SK-N-SH treated with all-trans-retinoic acid at 6 μM for 48 hours (cell line): ENCODE measurements at regions not wholly inside any gene's neighbourhood (a gene's known extent, or its start where the extent isn't known, plus 50 kb on each side); places are given as distances from the start of the nearest gene placed in this dataset.

Source experiments
- ATAC-seq: fragments of 200-7000 bp; cut with Tn5 transposase; 3 replicates; pipeline ENCODE4 v1.9.1; 2020; ENCODE audit warnings: mild to moderate bottlenecking, moderate library complexity
- ARNTL ChIP-seq: fragments of 450-650 bp; formaldehyde crosslinking; IDR thresholded peaks from 2 replicates; pipeline ENCODE4 v1.5.0; 2020; ENCODE audit warnings: low read depth, mild to moderate bottlenecking, moderate library complexity, borderline replicate concordance
- BACH2 ChIP-seq: fragments of 250-450 bp; sonication (Bioruptor Pico); IDR thresholded peaks from 2 replicates; pipeline ENCODE4 v1.9.0; 2021; ENCODE audit warnings: mild to moderate bottlenecking, borderline replicate concordance
- CREB5 ChIP-seq: fragments of 250-450 bp; sonication (Bioruptor Pico); IDR thresholded peaks from 2 replicates; pipeline ENCODE4 v1.5.1; 2020; ENCODE audit warnings: low read depth, mild to moderate bottlenecking, moderate library complexity
- CSDC2 ChIP-seq: fragments of 250-450 bp; sonication (Bioruptor Pico); IDR thresholded peaks from 2 replicates; pipeline ENCODE4 v1.5.0; 2020; ENCODE audit warnings: mild to moderate bottlenecking, moderate library complexity
- CSRNP3 ChIP-seq: fragments of 250-450 bp; sonication (Bioruptor Pico); IDR thresholded peaks from 2 replicates; pipeline ENCODE4 v1.5.1; 2021; ENCODE audit warnings: mild to moderate bottlenecking, moderate library complexity
- ESRRG ChIP-seq: fragments of 250-450 bp; sonication (Bioruptor Pico); IDR thresholded peaks from 2 replicates; pipeline ENCODE4 v1.6.1; 2021; ENCODE audit warnings: mild to moderate bottlenecking
- GLIS3 ChIP-seq: fragments of 250-450 bp; sonication (Bioruptor Pico); IDR thresholded peaks from 2 replicates; pipeline ENCODE4 v1.5.0; 2020; ENCODE audit warnings: mild to moderate bottlenecking, moderate library complexity
- ISL1 ChIP-seq: fragments of 250-450 bp; sonication (Bioruptor Pico); IDR thresholded peaks from 2 replicates; pipeline ENCODE4 v2.1.2; 2022; ENCODE audit warnings: mild to moderate bottlenecking, moderate library complexity
- OSR1 ChIP-seq: fragments of 250-450 bp; sonication (Bioruptor Pico); IDR thresholded peaks from 2 replicates; pipeline ENCODE4 v1.8.0; 2022; ENCODE audit warnings: moderate library complexity, mild to moderate bottlenecking, inconsistent platforms
- PATZ1 ChIP-seq: fragments of 250-450 bp; sonication (Bioruptor Pico); IDR thresholded peaks from 2 replicates; pipeline ENCODE4 v1.8.0; 2020; ENCODE audit warnings: mild to moderate bottlenecking, moderate library complexity, borderline replicate concordance
- PPARA ChIP-seq: fragments of 250-450 bp; sonication (Bioruptor Pico); IDR thresholded peaks from 2 replicates; pipeline ENCODE4 v1.5.0; 2020; ENCODE audit warnings: mild to moderate bottlenecking, borderline replicate concordance
- RARB ChIP-seq: fragments of 250-450 bp; sonication (Bioruptor Pico); IDR thresholded peaks from 2 replicates; pipeline ENCODE4 v1.8.0; 2021; ENCODE audit warnings: mild to moderate bottlenecking, moderate library complexity
- SNAI2 ChIP-seq: fragments of 250-450 bp; sonication (Bioruptor Pico); IDR thresholded peaks from 2 replicates; pipeline ENCODE4 v1.5.0; 2020; ENCODE audit warnings: mild to moderate bottlenecking, moderate library complexity
- TOX ChIP-seq: fragments of 250-450 bp; sonication (Bioruptor Pico); IDR thresholded peaks from 2 replicates; pipeline ENCODE4 v1.8.0; 2021; ENCODE audit warnings: mild to moderate bottlenecking, moderate library complexity, borderline replicate concordance
- TSHZ2 ChIP-seq: fragments of 250-450 bp; sonication (Bioruptor Pico); IDR thresholded peaks from 2 replicates; pipeline ENCODE4 v1.5.0; 2020; ENCODE audit warnings: mild to moderate bottlenecking, moderate library complexity
- ZC3H10 ChIP-seq: fragments of 250-450 bp; sonication (Bioruptor Pico); IDR thresholded peaks from 2 replicates; pipeline ENCODE4 v1.5.1; 2021; ENCODE audit warnings: mild to moderate bottlenecking, moderate library complexity
- ZFP3 ChIP-seq: fragments of 250-450 bp; sonication (Bioruptor Pico); IDR thresholded peaks from 2 replicates; pipeline ENCODE4 v1.5.0; 2020; ENCODE audit warnings: mild to moderate bottlenecking, moderate library complexity
- ZFP30 ChIP-seq: fragments of 450-650 bp; formaldehyde crosslinking; IDR thresholded peaks from 2 replicates; pipeline ENCODE4 v1.5.0; 2022; ENCODE audit warnings: mild to moderate bottlenecking, moderate library complexity
- ZNF565 ChIP-seq: fragments of 450-650 bp; formaldehyde crosslinking; conservative IDR thresholded peaks from 2 replicates; pipeline ENCODE4 v1.5.0; 2020; ENCODE audit warnings: low read depth, mild to moderate bottlenecking, moderate library complexity
- ZNF70 ChIP-seq: fragments of 450-650 bp; formaldehyde crosslinking; IDR thresholded peaks from 2 replicates; pipeline ENCODE4 v1.5.0; 2020; ENCODE audit warnings: mild to moderate bottlenecking, moderate library complexity
- ZNF8 ChIP-seq: fragments of 450-650 bp; formaldehyde crosslinking; IDR thresholded peaks from 2 replicates; pipeline ENCODE4 v1.5.0; 2020; ENCODE audit warnings: mild to moderate bottlenecking, moderate library complexity

- TF ChIP-seq CREB5 (CRISPR knock-in tag) = no peak
- TF ChIP-seq ARNTL (CRISPR knock-in tag) = no peak
- no peak for TF ChIP-seq SNAI2 (CRISPR knock-in tag)
- no peak for TF ChIP-seq BACH2
These were observed 82.9 kb upstream of the BOC start (continued) for GRCh38 chr3:113128386-113129015.

- ATAC-seq = no peak
These were observed 82.2 kb upstream of the BOC start for GRCh38 chr3:113129168-113129567.

GRCh38 chr3:113132571-113132996, 78.8 kb upstream of the BOC start:
- ATAC-seq = peak; percentile 83
- TF ChIP-seq SNAI2 (CRISPR knock-in tag) (no peak), ZFP3 (CRISPR knock-in tag) (no peak)

More at GRCh38 chr3:113129168-113129567, 82.2 kb upstream of the BOC start:
- TF ChIP-seq ZFP30 (CRISPR knock-in tag) = no peak
- TF ChIP-seq CSRNP3 (CRISPR knock-in tag) = no peak
- no peak for TF ChIP-seq ESRRG (CRISPR knock-in tag)
- no peak for TF ChIP-seq ZC3H10 (CRISPR knock-in tag)
- TF ChIP-seq SNAI2 (CRISPR knock-in tag) = no peak
- TF ChIP-seq TSHZ2 = no peak
- no peak for TF ChIP-seq ZNF8 (CRISPR knock-in tag)
- no peak for TF ChIP-seq ARNTL (CRISPR knock-in tag)
- no peak for TF ChIP-seq BACH2
- no peak for TF ChIP-seq ZNF70 (CRISPR knock-in tag)
- no peak for TF ChIP-seq ISL1 (CRISPR knock-in tag)
- no peak for TF ChIP-seq GLIS3 (CRISPR knock-in tag)
- TF ChIP-seq OSR1 (CRISPR knock-in tag) = no peak
- no peak for TF ChIP-seq CREB5 (CRISPR knock-in tag)
- no peak for TF ChIP-seq PPARA (CRISPR knock-in tag)
- TF ChIP-seq CSDC2 (CRISPR knock-in tag) = no peak
- no peak for TF ChIP-seq TOX (CRISPR knock-in tag)
- no peak for TF ChIP-seq ZFP3 (CRISPR knock-in tag)
- no peak for TF ChIP-seq RARB
- no peak for TF ChIP-seq ZNF565 (CRISPR knock-in tag)

GRCh38 chr3:113133140-113133539, 78.2 kb upstream of the BOC start:
- ATAC-seq = no peak
- TF ChIP-seq ZNF70 (CRISPR knock-in tag) (no peak), TSHZ2 (no peak), ARNTL (CRISPR knock-in tag) (no peak), SNAI2 (CRISPR knock-in tag) (no peak), OSR1 (CRISPR knock-in tag) (no peak), ISL1 (CRISPR knock-in tag) (no peak), TOX (CRISPR knock-in tag) (no peak), ZFP3 (CRISPR knock-in tag) (no peak), CREB5 (CRISPR knock-in tag) (no peak), ESRRG (CRISPR knock-in tag) (no peak), ZFP30 (CRISPR knock-in tag) (no peak), CSDC2 (CRISPR knock-in tag) (no peak), PATZ1 (CRISPR knock-in tag) (no peak)
